ENCODE measurements at regions not wholly inside any gene's neighbourhood (a gene's known extent, or its start where the extent isn't known, plus 50 kb on each side); places are given as distances from the start of the nearest gene placed in this dataset.

GRCh38 chr20:24089576-24089975 is 101.0 kb upstream of the GGTLC1 start:
- no peak for DNase-seq (ENCODE audit: low read depth)
- no peak for TF ChIP-seq CTCF (IDR thresholded peaks at IDR 0.05; ENCODE audit: insufficient read depth, low read depth, low read length)
- no peak overlapping the region for H3K4me3 ChIP-seq (ENCODE audit: low read depth, low read length)

DNA sequence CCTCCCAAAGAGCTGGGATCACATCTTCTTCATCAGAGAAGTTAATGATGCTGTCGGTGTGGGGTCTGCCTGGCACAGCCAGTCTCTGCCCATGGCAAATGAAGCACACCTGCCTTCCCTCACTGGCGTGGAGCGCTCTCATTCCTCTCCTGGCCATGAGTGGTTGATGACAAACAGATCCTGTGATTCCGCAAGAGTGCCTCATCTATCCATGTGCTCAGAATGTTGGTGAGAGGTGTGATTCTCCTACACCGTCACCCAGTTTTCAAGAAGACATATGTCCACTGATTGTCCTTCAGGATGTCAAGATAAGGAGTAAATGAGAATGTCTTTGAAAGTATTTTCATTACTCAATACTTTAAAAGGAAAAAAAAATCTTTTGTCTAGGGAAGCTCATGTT is 97.5 kb upstream of the GGTLC1 start:
- H3K4me3 ChIP-seq (ENCODE audit: low read depth, low read length): no peak overlapping the region
- DNase-seq (ENCODE audit: low read depth): no peak
- no peak for TF ChIP-seq CTCF (IDR thresholded peaks at IDR 0.05; ENCODE audit: insufficient read depth, low read depth, low read length)

GRCh38 chr20:24084281-24084680 is 95.7 kb upstream of the GGTLC1 start:
- no peak for TF ChIP-seq CTCF (IDR thresholded peaks at IDR 0.05; ENCODE audit: insufficient read depth, low read depth, low read length)
- no peak overlapping the region for H3K4me3 ChIP-seq (ENCODE audit: low read depth, low read length)
- no peak for DNase-seq (ENCODE audit: low read depth)

- H3K4me3 ChIP-seq (ENCODE audit: low read depth, low read length): no peak overlapping the region
- DNase-seq (ENCODE audit: low read depth): no peak
- TF ChIP-seq CTCF (IDR thresholded peaks at IDR 0.05; ENCODE audit: insufficient read depth, low read depth, low read length): no peak
These were observed 92.5 kb upstream of the GGTLC1 start for GRCh38 chr20:24081077-24081476.

DNA sequence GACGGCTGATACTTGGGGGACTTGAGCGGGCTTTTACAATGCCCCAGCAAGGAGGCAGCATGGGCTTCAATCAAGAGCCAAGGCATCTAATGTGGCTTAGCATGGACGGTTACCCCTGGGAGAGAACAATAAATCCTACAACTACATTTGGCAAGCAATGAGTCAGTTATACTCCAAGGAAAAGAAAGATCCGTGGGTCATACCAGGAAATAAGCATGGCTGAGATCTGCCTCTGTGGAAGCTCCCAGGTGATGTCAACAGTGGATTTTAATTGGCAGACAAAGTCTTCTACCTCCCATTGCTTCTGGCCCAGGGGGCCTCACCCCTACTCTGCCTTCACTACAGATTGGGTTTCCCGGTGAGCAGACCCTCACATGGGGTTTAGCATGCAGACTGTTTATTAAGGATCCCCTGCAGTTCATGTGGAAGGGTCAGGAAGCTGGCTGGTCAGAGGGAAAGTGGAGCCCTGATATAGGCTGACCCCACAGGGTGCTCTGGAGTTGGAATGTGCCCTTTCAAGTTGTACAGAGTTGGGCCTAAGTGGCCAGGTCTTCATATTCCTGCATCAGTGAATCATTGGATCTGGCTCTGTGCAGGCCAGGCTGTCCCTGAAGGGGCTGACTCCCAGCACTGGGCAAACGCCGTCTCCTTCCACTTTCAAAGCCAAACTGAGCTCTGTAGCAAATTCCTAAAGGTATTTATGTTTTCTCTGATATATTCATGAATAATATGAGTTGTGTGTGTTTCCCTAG is 91.3 kb upstream of the GGTLC1 start:
- DNase-seq (ENCODE audit: low read depth): no peak
- no peak overlapping the region for H3K4me3 ChIP-seq (ENCODE audit: low read depth, low read length)
- no peak for TF ChIP-seq CTCF (IDR thresholded peaks at IDR 0.05; ENCODE audit: insufficient read depth, low read depth, low read length)

GRCh38 chr20:24077145-24077544 is 88.6 kb upstream of the GGTLC1 start:
- H3K4me3 ChIP-seq (ENCODE audit: low read depth, low read length): no peak overlapping the region
- no peak for TF ChIP-seq CTCF (IDR thresholded peaks at IDR 0.05; ENCODE audit: insufficient read depth, low read depth, low read length)
- no peak for DNase-seq (ENCODE audit: low read depth)

DNA sequence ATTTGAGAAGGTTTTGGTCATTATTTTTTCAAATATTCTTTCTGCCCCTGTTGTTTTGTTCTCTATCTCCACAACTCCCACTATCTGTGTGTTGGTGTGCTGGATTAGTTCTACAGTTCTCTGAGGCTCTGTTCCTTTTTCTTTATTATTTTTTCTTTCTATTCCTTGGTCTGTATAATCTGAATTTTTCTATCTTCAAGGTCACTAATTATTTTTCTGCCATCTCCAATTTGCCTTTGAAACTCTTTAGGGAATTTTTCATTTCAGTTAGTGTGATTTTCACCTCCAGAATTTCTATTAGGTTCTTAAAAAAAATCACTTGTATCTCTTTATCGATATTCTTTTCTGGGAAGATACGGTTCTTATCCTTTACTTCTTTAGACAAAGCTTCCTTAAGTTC is 82.1 kb upstream of the GGTLC1 start:
- H3K4me3 ChIP-seq (ENCODE audit: low read depth, low read length): no peak overlapping the region
- DNase-seq (ENCODE audit: low read depth): no peak
- TF ChIP-seq CTCF (IDR thresholded peaks at IDR 0.05; ENCODE audit: insufficient read depth, low read depth, low read length): no peak

Measured in fibroblast of villous mesenchyme (primary cell).